Loucy (cell line): ENCODE measurements at regions not wholly inside any gene's neighbourhood (a gene's known extent, or its start where the extent isn't known, plus 50 kb on each side); places are given as distances from the start of the nearest gene placed in this dataset.

Experiments
- EZH2phosphoT487 ChIP-seq: fragments of 200-600 bp; IDR thresholded peaks from 2 replicates; pipeline ENCODE4 v1.6.1; 2018; ENCODE audit warnings: antibody characterized with exemption, mild to moderate bottlenecking, moderate library complexity, borderline replicate concordance
- TF ChIP-seq, protein P1 (sequence below): fragments of 200-600 bp; sonication (generic); conservative IDR thresholded peaks from 2 replicates; pipeline ENCODE4 v1.5.1; 2014; ENCODE audit warnings: mild to moderate bottlenecking, antibody characterized with exemption, low read length

DNA sequence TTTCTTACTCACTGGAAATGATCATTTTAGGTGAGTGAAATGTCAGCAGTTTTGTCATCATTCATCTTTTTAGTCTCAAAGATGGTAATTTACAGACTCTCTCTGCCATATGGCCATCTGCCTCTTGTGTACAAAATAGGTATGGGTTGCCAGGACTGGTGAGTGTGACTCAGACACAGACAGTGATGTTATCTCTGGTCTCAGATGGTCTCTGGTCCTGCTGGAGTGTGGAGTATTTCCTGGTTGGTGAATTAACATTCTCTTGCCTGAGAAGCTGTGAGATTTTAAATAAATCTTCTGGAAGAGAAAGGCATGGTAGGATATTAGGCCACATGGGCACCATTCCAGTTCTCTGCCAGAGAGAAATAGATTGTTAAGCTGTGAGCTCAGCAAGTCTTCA, 207.0 kb downstream of the ATP23 start:
- TF ChIP-seq, protein P1, sequence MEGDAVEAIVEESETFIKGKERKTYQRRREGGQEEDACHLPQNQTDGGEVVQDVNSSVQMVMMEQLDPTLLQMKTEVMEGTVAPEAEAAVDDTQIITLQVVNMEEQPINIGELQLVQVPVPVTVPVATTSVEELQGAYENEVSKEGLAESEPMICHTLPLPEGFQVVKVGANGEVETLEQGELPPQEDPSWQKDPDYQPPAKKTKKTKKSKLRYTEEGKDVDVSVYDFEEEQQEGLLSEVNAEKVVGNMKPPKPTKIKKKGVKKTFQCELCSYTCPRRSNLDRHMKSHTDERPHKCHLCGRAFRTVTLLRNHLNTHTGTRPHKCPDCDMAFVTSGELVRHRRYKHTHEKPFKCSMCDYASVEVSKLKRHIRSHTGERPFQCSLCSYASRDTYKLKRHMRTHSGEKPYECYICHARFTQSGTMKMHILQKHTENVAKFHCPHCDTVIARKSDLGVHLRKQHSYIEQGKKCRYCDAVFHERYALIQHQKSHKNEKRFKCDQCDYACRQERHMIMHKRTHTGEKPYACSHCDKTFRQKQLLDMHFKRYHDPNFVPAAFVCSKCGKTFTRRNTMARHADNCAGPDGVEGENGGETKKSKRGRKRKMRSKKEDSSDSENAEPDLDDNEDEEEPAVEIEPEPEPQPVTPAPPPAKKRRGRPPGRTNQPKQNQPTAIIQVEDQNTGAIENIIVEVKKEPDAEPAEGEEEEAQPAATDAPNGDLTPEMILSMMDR = no peak
- TF ChIP-seq EZH2phosphoT487 = no peak
